HUDEP-2 (cell line): ENCODE measurements at regions not wholly inside any gene's neighbourhood (a gene's known extent, or its start where the extent isn't known, plus 50 kb on each side); places are given as distances from the start of the nearest gene placed in this dataset.
"Not testable (repeated sequence)": the region's sequence is repeated elsewhere in the genome, so short reads cannot be mapped to it uniquely, and the experiment has no call there.

Experiments used
- DNase-seq, 76 experiments: peaks; one replicate each; lab custom pipeline; 2025; ENCODE audit not compliant: unreplicated experiment in 76 of 76; lab: John Stamatoyannopoulos, UW

DNA sequence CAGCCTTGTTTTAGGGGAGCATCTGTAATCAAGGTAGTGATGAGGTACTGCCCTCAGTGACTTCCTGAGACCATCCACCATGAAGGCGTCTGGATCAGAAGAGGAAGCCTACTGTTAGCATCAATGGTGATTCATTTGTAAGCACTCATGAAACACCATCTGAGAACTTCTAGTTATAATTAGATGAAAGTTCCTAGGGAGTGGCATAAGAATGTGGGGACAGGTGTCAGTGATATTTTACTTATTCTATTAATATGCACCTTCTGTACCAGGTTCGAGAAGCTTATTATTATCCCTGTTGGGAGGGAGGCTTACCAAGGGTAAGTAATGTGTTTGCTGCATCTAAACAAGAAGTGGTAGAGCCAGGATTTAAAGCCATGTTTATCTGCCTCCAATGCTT, 295.8 kb upstream of the TBL1XR1 start:
- no peak for DNase-seq

DNA sequence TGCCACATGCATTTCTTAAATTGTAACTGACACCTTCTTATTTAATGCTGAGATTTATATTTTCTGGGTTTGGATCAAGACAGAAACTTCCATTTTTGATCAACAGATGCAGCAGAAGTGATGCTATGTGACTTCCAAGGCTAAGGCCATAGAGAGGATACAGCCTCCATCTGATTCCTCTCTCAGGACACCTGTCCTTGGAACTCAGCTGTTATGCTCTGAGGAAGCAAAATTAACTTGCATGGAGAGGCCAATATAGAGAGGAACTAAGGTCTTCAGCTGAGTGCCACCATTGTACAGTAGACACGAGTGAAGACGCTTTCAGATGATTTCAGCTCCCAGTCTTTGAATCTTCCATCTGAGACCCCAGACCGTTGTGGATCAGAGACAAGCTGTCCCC, 296.9 kb upstream of the TBL1XR1 start:
- DNase-seq, result no peak

DNA sequence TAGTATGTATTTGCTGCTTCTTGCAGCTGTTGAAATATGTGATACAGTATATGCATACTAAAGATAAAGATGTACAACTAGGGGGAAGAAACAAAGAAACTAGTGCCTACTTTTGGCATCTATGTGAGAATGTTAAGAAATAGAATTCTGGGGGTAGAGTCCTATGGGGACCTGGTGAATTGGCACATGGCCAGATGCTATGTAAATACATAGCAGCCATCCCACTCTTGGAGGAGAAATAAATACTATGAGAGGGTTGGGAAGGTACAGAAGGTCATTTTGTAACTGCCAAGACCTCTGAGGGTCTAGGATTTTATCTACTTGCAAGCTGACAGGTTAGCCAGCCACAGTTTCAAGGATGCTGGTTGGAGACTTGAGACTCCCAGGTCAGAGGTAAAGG, 298.3 kb upstream of the TBL1XR1 start:
- no peak for DNase-seq

DNA sequence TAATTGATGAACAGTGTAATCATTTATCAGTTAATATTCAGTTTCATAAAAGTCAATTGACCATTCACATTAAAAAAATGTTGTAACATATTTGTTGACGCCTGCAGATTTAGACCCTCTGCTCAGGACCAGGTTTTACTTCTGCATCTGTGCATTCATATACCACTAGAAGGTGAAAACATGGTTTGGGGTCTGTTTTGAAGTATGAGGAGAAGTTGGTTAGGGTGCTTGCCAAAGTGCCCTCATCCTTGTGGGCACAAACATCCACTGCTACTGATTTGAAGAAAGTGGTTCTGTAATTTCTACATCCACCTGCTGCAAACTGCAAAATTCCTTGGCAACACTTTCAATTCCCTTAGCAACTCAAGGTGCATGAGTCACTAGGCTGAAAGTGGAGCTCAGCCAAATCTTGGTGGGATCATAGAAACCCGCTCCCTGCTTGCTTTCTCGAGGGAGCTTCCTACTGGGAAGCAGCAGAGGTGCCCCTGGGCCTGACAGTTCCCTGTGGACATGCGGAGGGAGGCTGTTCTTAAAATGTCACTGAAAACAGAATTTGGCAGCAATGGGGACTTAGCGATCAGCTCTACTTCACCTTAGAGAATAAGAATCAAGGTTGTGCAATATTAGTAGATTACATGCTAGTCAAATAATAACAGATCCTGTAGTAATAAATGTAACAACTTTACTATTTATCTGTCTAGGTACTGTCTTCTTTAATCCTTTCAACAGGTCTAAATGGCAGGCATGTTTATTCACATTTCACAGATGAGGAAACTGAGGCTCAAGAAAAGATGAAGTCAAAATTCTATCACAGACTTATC, 301.0 kb upstream of the TBL1XR1 start:
- no peak for DNase-seq

DNA sequence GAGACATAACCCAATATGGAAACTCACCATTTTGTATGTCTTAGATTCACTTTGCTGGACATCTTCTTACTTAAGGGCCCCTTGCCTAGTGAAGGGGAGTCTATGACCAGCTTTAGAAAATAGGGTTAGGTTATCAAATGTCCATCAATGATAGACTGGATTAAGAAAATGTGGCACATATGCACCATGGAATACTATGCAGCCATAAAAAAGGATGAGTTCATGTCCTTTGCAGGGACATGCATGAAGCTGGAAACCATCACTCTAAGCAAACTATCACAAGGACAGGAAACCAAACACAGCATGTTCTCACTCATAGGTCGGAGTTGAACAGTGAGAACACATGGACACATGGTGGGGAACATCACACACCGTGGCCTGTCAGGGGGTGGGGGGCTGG, 301.8 kb upstream of the TBL1XR1 start:
- DNase-seq, result not testable (repeated sequence)

DNA sequence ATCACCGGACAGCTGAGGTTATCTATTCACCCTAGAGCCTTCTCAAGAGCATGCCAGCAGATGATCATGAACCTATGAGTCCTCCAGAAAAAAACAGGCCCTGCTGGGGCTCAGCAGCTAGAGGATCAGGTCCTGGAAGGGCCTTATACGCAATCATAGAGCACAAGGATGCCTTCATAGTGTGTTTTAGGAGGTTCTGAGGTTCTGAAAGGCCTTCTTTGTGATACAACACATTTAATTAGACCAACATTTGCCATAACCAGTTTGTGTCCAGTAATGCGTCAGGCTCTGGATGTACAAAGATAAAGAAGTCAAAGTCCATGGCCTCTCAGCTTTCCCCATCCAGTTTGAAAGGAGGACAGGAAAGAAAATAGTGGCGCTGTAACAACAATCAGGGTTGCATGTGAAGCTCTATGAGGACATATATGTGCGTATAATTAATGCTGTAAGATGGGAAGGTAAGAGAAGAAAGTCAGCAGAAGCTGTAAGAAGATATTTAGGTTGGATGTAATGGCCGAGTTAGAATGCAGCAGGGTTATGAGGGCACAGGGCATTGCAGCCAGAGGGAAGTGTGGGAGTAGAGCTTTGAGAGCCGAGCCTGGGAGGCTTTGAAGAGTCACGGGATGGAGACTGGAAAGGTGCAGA, 302.6 kb upstream of the TBL1XR1 start:
- no peak for DNase-seq

DNA sequence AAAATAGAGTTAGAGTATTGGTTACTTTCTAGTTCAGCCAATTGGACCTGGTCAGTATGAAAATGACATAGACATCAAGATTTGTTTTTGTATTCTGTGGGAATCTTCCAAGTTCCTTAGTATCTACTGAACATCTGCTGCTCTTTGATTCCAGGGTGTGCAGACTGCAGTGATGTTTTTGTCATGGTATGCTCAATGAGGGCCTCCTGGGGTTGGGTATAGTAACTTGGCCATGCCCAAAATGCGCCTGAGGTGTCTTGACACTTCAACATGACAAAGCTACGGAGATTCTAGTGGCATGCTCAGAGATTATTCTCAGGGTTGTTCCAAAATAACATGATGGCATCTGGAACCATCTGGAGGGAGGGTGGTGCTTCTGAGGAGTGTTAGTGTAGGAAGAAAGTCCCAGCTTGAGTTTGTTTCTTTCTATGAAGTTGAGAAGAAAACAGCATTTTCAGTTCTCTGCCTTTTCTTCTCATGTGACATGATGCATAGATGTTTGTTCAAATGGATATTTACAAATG, 313.5 kb upstream of the TBL1XR1 start:
- DNase-seq, result no peak

DNA sequence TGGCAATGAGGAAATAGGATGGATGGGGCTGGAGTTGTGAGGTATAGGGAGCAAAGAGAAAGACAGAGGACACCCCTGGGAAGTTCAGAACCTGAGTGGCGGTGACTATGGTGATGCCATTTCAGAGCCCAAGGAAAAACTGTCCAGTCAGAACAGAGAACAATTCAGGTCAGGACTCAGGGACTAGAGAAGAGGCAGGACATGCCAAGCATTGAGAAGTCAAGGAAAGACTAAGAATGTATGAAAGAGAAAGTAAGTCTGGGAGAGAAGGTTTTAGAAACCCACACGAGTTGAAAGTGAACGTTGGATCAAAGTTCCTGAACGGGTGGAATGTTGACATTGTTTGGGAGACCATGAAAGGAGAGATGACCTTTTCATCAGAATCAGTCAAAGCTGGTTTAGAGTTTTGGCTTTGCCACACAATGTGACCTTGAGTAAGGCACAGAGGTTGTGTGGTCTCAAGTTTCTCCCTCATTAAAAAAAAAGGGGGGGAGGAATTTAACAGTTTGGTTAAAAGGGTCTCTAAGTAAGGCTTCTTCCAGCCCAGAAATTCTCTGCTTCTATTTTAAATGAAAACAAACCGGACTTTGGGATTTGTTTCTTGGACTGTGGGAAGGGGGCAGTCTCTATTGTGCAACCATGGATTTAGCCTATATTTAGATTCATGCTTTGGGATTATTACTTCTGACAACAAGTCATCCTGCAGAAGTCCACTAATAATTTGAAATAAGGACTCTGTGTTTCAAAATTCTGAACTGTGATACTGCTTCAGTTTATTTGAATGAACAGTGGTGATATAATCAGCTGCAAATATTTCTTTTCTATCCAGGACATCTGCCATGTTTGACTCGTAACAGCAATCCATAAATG, 315.9 kb upstream of the TBL1XR1 start:
- no peak for DNase-seq

DNA sequence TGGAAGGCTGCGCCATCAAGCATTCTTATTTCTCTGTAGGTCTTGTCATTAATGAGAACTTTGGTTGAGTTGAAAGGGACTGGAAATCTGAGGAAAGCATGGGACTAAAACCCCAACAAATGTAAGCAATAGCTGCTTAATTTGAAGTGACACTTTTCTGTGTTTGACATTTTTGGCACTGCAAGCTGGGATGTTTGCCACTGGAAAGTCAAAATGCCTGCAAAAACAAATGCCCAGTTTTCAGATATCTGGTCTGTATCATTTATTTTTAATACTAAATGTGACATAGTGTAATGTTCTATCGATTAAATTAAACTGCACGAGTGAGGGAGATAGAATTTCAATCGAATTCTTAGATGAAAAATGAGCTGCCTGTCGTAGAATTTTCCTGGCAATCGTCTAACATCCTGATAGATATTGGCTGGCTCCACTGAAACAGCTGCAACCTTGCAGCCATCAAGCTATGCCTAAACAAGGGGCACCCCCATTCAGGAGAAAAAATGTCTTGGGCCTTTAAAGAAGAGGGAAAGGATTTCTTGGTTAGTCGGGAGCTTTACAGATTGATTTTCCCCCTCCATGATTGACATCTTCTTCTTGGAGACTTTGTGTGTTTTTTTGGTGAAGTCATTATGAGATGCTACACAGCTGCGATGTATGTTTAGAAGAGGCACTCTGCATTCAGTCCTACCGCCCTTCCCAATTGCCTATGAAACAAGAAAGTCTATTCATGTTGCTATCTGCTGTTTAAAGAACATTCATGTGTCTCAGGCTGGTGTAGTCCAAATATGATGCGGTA, 316.7 kb upstream of the TBL1XR1 start:
- DNase-seq, result no peak

DNA sequence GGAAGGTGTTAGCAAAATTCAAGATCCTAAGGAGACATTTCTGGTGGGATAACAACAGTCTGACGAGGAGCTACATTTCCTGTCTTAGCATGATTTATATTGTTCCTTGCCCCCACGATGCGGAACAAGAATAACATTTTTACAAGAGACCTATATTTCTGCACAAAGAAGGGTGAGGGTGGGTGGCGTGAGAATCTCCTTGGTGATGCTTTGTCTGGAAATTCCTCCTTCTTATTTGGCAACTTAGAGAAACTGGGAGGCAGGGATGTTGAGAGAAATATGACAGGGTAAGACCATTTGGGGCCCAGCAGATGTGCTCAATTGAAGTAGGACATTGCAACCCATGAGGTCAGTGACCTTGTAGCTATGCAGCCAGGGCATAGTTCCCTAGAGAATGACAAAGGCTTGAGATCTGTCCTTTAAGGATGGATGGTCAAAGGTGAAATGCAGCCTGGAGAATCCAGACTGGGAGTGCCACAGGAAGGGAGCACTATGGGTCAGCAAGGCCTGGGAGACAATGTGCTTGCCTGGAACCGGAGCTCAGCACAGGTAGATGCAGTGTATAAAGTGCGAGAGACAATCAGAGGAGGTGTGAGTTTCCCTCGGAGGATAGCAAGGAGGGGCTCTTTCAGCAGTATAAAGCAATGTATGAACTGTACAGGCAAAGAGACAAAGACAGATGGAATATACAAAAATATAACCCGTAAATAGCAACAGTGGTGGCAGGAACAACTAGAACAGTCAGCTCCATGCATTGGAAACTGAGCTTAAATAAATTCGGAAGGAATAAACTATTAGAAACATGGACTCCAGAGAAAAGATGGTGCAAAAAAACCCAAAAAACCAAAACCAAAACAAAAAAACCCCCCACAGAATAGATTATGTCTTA, 317.6 kb upstream of the TBL1XR1 start:
- no peak for DNase-seq

DNA sequence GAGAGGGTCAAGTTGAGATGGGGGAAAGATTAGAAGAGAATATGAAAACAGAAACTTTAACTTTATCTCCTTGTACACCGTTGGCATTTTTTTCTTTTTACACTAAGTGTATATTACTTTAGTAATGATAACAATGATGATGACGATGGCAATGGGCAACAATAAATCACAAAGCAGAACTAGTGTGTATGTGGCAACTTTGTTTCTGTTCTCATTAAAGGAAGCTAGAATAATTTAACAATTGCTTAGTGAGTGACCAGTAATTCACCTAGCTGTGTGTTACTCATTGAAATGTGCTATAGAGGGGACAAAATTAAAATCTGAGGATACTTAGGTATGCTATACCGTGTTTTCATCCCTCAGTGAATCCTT, 318.5 kb upstream of the TBL1XR1 start:
- no peak for DNase-seq

DNA sequence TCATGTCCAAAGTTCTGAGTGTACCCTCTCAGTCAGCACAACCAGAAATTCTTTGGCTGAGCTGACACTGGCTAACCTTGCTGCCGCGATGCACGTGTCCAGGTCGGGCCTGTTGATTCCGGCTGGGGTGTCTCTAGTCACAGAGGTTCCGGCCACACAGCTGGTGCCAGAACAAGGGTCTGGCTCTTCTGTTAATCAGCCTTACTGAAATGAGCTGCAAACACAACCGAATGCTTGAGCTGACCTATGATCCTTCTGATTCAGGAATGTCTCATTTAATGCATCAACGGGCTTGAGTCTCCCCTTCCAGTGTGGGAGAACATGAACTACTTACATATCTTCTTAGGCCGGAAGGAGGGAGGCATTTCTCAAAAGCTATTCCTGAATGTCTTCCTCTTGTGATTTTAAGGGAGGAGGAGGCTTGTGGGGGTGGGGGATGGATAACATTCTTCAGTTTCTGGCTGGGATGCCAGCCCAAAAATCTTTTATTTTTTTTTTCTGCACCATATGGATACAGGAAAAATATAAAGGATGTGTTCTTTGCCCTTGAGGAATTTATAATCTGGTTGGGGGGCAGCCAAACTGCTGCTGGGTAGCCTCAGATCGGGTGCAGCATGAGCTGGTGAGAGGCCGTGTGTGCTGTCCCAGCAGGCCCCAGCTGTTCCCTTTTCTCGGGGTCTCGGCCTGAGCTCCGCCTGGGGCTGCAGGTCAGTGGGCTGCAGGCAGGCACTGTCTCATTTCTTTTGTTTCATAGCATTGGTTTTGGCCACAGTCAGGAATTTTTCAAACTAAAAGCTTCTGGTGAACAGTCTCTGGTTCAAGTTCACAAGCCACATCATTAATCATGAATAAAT, 319.1 kb upstream of the TBL1XR1 start:
- DNase-seq, result no peak

DNA sequence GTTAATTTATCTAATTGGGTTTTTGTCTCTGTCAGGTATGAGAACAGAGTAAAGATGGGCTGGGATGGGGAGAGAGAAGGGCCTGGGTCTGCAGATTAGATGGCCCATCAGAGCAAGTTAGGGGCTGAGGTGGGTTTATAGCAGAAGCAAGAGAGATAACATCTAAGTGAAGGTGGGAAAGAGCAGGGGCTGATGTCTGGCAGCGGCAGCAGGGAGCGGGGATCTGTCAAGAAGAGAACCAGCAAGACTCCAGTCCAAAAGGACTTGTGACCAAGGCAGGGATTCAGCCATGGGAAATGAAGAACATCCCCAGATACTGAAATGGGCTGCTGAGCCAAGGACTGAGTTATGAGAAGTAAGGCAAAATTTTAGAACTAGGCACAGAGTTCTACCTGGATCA, 320.6 kb upstream of the TBL1XR1 start:
- no peak for DNase-seq

DNA sequence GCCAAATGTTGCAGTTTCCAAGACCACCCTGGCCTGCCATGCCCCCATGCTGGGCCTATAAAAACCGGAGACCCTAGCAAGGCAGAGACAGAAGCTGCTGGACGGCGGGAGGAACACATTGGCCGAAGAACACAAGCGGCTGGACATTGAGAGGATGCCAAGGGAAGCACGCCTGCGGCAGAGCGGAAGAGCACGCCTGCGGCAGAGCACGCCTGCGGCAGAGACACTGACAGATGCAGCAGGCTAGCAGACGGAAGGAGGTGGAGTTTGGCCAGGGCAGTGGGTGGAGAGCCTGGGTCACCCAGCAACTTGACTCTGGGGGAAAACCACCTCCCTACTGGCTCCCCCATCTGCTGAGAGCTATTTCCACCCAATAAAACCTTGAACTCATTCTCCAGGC, 322.3 kb upstream of the TBL1XR1 start:
- DNase-seq, result no peak

DNA sequence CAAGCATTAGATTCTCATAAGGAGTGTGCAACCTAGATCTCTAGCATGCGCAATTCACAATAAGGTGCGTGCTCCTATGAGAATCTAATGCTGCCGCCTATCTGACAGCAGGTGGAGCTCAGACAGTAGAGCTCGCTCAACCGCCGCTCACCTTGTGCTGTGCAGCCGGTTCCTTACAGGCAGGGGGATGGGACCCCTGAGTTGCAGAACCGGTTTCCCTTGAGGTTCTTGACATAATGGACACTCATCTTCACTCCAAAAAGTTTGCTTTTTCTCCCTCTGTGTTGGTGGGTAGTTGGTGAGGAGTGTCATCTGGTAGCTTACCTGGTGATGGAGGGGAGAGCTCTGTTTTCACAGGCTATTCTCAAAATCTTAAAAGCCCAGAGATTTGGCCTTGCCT, 324.0 kb upstream of the TBL1XR1 start:
- no peak for DNase-seq

DNA sequence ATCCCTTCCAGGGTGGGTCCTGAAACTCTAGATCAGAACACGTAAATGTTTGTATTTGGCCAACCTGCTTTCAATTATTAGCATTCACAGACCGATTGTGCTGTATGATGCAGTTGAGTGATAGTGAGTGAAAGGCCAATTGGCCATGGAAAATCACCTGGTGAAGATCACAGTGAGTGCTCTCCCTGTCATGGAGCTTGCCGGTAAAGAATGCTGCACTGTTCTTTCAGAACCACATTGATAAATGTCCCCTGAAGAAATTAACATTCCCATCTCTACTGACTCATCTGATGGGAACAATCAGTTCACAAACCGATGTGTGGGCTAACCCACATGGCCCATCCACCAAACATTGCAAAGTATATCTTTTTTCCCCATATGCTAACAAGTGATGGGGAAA, 324.8 kb upstream of the TBL1XR1 start:
- DNase-seq, result no peak

DNA sequence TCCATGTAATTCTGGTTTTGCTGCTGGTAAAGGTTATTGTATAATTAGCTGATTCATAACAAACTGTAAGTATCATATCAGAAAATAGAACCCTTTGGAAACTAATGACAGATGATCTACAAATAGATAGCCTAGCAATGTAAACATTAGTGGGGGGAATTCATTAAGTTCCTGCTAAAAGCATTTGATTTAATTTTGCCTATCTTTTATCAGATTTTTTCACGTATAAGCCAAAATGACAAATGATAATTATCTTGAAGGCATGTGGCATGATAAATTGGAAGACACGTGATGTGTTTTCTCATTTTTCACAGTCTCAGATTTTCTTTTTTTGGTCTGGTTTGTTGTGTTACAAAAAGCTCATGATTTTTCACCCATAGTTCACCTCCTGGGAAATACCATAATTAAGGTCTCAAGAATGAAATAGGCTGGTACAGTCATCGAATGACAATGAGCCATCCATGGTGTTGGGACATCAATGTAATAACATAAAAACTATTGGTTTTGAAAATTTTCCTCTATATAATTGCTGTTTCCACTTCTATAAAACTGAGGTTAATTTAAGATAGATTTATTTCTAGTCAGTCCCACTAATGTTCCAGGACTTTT, 325.9 kb upstream of the TBL1XR1 start:
- no peak for DNase-seq

DNA sequence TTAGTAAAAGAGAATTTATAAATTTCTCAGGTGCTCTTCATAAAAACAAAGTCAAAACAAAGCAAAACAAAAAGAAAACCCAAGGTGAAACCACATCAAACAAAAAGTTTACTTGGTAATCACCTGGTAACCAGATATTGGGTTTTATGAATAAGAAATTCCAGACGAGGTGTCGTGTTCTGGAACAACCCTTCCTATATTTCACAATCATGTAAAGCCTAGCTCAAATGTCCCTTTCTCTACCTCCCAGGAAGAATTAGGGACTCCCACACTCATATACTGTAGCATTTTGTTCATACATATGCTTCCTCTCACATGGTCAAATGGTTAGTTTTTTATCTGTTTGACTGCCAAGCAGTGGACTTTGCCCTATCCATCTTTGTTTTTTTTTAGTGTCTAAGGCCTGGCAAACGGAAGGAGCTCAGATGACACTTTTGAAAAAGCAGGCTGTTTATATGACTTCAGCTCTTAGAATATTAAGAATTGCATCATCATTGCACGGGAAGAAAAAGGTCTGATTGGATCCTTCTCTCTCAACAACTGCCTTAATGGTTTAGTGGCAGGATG, 326.7 kb upstream of the TBL1XR1 start:
- DNase-seq, result no peak
